ENCODE measurements at regions not wholly inside any gene's neighbourhood (a gene's known extent, or its start where the extent isn't known, plus 50 kb on each side); places are given as distances from the start of the nearest gene placed in this dataset.

DNA sequence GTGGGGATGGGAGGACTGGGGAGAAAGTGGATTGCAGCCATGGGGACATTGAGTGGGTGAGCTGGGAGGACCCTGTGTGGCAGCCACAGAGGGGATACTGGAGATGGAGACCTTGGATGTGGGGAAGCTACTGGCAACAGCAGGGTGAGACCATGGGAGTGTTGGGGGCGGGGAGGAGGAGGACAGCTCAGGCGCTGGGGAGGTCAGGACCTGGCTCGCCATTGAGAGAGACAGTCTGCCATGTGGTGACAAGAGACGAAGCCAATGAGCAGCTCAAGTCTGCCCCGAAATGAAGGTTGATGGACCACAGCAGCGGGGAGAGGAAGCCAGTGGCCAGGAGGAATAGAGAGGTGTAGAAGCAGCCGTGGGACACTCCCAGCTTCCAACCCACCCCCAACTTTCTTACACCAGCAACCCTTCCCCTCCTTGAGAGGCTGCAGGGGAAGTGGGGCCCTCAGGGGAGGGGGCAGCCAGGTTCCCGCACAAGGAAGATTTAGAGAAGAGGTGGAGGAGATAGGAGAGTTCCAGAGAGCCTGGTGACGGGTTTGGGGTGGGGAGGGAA, 118.1 kb downstream of the ASB7 start:
- TF ChIP-seq CTCF (IDR thresholded peaks at IDR 0.05; ENCODE audit: low read depth, low read length): no peak
- H3K4me3 ChIP-seq (replicated peaks in 1 of 2; ENCODE audit: low read depth in 2 of 2, low read length in 2 of 2): no peak overlapping the region
- no peak for DNase-seq (ENCODE audit: low read depth in 2 of 2)

DNA sequence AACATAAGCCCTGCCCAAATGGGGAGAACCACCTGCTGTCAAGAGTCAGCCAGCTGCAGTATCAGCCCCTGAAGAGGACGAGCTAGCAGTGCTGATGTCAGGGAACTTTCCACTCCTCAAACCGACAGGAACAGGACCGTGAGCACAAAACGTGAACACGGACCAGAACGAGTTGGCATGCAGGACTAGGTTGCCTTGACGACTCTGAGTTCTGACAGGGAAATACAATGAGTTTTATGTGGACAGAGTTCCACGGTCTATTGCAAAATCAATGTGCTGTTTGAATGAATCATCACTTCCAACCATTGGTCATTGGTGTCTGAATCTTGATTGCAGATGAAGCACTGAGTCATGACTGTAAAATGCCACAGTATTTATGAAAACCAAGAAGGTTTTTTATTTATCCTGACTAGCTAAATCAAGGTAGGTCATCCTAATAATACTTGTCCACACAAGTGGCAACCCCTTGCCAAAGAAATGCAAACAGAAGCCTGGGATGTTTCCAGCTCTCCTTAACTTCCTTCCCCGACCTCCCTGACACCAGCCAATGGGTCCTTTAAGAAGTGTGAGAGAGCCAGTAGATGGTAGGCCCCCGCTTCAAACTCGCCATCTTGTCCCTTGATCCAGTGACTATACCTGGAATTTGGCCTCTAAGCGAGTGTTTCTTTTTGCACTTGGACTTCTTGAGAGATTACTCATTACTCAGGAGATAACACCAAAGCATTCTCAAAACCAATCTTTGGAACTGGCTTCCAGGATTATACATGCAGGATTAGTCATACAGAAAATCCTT, 119.6 kb downstream of the ASB7 start:
- H3K4me3 ChIP-seq (replicated peaks in 1 of 2; ENCODE audit: low read depth in 2 of 2, low read length in 2 of 2): peak overlapping the region in 1 of 2 donors; percentile 16
- DNase-seq (ENCODE audit: low read depth in 2 of 2): peak; percentile 99 to 100
- no peak for TF ChIP-seq CTCF (IDR thresholded peaks at IDR 0.05; ENCODE audit: low read depth, low read length)

DNA sequence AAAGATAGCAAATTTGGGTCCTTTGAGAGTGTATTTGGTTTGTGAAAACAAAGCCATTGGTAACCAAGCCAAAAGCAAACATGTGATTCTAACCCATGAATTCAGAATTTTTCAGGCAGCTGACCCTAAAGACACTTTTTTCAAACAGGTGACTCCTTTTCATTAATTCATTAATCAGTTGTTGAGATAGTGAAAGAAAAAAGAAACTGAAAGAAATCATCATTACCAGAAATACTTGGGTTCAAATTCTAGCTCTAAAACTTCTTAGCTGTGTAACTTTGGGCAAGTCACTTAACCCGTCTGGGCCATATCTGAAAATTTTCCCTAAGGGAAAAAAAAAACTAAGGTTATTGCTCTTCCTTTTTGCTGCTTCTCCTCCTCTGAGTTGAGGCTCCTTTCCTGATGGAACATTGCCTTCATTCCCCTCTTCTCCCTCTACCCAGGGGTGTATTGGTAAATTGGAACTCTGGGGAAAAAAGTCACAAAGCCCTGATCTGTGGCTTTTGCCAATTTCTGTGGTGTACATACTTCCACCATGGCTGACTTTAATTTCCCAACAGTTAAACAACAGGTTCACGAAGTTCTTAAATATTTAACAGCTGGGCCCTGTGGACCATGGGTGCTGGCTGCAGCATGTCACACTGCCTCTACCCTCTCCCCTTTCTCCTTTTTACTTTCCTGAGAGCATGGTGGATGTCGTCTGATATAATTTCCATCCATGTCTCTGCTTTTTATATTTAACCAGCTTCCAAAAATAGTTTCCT, 120.3 kb downstream of the ASB7 start:
- no peak for TF ChIP-seq CTCF (IDR thresholded peaks at IDR 0.05; ENCODE audit: low read depth, low read length)
- no peak overlapping the region for H3K4me3 ChIP-seq (replicated peaks in 1 of 2; ENCODE audit: low read depth in 2 of 2, low read length in 2 of 2)
- no peak for DNase-seq (ENCODE audit: low read depth in 2 of 2)

DNA sequence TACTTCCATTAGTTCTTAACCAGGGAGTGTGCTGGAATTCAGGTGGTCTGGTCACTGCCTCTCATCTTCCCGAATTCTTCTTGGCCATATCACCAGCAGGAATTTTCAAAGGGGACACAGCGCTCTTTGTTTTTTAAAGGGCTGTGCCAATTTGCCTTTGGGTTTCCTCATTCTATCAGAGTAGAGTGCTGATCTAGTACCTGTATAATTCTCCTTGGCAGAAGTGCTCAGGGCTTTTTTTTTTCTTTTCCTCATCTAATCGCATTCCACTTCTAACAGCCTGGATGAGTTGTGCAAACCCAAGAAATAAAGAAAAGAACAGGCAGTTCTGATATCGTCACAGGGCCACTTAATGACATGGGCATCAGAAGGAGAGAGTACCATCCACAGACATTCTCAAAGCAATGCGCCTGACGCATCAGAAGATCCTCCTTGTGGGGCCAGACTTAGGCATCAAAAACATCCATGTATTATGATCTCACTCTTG, 121.0 kb downstream of the ASB7 start:
- no peak for DNase-seq (ENCODE audit: low read depth in 2 of 2)
- no peak overlapping the region for H3K4me3 ChIP-seq (replicated peaks in 1 of 2; ENCODE audit: low read depth in 2 of 2, low read length in 2 of 2)
- TF ChIP-seq CTCF (IDR thresholded peaks at IDR 0.05; ENCODE audit: low read depth, low read length): no peak

GRCh38 chr15:100725121-100726069, 123.0 kb downstream of the ASB7 start:
- H3K4me3 ChIP-seq (replicated peaks in 1 of 2; ENCODE audit: low read depth in 2 of 2, low read length in 2 of 2): no peak overlapping the region
- DNase-seq (ENCODE audit: low read depth in 2 of 2): peak; percentile 81 to 84
- TF ChIP-seq CTCF (IDR thresholded peaks at IDR 0.05; ENCODE audit: low read depth, low read length): no peak

DNA sequence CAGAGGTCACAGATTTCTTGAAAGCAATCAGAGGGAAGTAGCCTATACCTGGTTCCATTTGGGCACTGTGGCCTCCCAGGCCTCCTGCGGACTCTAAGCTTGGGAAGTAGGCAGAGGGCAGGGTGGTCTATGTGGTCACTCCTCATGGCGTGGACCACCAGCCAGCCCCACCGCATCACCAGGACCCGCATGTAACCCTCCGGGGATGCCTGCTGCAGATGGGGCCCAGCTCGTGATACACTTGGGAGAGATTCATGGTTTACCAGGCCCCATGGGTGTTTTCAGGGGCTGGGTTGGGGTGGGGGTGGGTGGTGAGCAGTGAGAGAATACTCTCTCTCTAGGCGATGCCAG, 123.7 kb downstream of the ASB7 start:
- no peak for TF ChIP-seq CTCF (IDR thresholded peaks at IDR 0.05; ENCODE audit: low read depth, low read length)
- no peak overlapping the region for H3K4me3 ChIP-seq (replicated peaks in 1 of 2; ENCODE audit: low read depth in 2 of 2, low read length in 2 of 2)
- no peak for DNase-seq (ENCODE audit: low read depth in 2 of 2)
